Keratinocyte (primary cell): ENCODE measurements at regions not wholly inside any gene's neighbourhood (a gene's known extent, or its start where the extent isn't known, plus 50 kb on each side); places are given as distances from the start of the nearest gene placed in this dataset.
"Not testable (repeated sequence)": the region's sequence is repeated elsewhere in the genome, so short reads cannot be mapped to it uniquely, and the experiment has no call there.

Experiments used
- DNase-seq: peaks from one replicate; pipeline ENCODE4 v3.0.0-alpha.2; 2011; ENCODE audit warnings: low read depth, missing footprints, low spot score
- FAIRE-seq: peaks from 2 replicates; lab custom pipeline; 2011; peaks lifted over from hg19 to GRCh38; lab: Jason Lieb, UNC
- H2AFZ ChIP-seq: 2 replicates; pipeline ENCODE4 v1.6.0; 2012; ENCODE audit warnings: low read length, control low read depth, inconsistent platforms; ENCODE audit not compliant: control insufficient read depth
- H3K27ac ChIP-seq: 2 replicates; pipeline ENCODE4 v1.5.1; 2011; ENCODE audit warnings: low read length; ENCODE audit not compliant: control insufficient read depth, insufficient read depth
- H3K27me3 ChIP-seq: 3 replicates; pipeline ENCODE4 v1.6.0; 2011; ENCODE audit warnings: low read length; ENCODE audit not compliant: control insufficient read depth, insufficient read depth; ENCODE audit errors: extremely low read depth
- H3K36me3 ChIP-seq, 2 experiments: 2 replicates in 1 of 2; 3 replicates in 1 of 2; pipeline ENCODE4 v1.5.1; 2011; ENCODE audit warnings: low read length in 2 of 2, mild to moderate bottlenecking in 1 of 2; ENCODE audit not compliant: control insufficient read depth in 2 of 2, insufficient read depth in 2 of 2; ENCODE audit errors: extremely low read depth in 1 of 2
- H3K4me1 ChIP-seq: 3 replicates; pipeline ENCODE4 v1.5.1; 2011; ENCODE audit warnings: low read length; ENCODE audit not compliant: control insufficient read depth, insufficient read depth; ENCODE audit errors: extremely low read depth
- H3K4me2 ChIP-seq: 3 replicates; pipeline ENCODE4 v1.6.0; 2011; ENCODE audit warnings: low read depth, low read length; ENCODE audit not compliant: control insufficient read depth, insufficient read depth; ENCODE audit errors: extremely low read depth
- H3K4me3 ChIP-seq, 3 experiments: fragments of 200-600 bp in 1 of 3; sonication (generic) in 1 of 3; 2 replicates in 2 of 3; 3 replicates in 1 of 3; pipeline ENCODE4 v1.5.1; 2011 to 2016; ENCODE audit warnings: low read length in 3 of 3, mild to moderate bottlenecking in 3 of 3, control low read depth in 2 of 3, inconsistent platforms in 1 of 3, low read depth in 1 of 3, mixed read lengths in 1 of 3, mixed run types in 1 of 3, moderate library complexity in 1 of 3; ENCODE audit not compliant: control insufficient read depth in 2 of 3, insufficient read depth in 2 of 3; ENCODE audit errors: extremely low read depth in 1 of 3
- H3K79me2 ChIP-seq: 2 replicates; pipeline ENCODE4 v1.6.0; 2012; ENCODE audit warnings: low read length; ENCODE audit not compliant: control insufficient read depth, insufficient read depth
- H3K9ac ChIP-seq: 3 replicates; pipeline ENCODE4 v1.6.0; 2011; ENCODE audit warnings: low read length; ENCODE audit not compliant: control insufficient read depth, insufficient read depth; ENCODE audit errors: extremely low read depth
- H3K9me1 ChIP-seq: 3 replicates; pipeline ENCODE4 v1.6.0; 2011; ENCODE audit warnings: low read length; ENCODE audit not compliant: control insufficient read depth, insufficient read depth; ENCODE audit errors: extremely low read depth
- H3K9me3 ChIP-seq: 2 replicates; pipeline ENCODE4 v1.5.1; 2012; ENCODE audit warnings: low read depth, low read length; ENCODE audit not compliant: control insufficient read depth
- H4K20me1 ChIP-seq: 3 replicates; pipeline ENCODE4 v1.6.0; 2011; ENCODE audit warnings: low read length; ENCODE audit not compliant: control insufficient read depth, insufficient read depth; ENCODE audit errors: extremely low read depth
- EZH2 ChIP-seq: IDR thresholded peaks from one replicate; pipeline ENCODE4 v1.6.1; 2012; ENCODE audit warnings: inconsistent platforms, mild to moderate bottlenecking, low read length, moderate library complexity
- dilution Hi-C: fragments of 300-500 bp; cut with MboI; formaldehyde crosslinking; loops from one replicate; pipeline ENCODE4 v1.7.0; 2020; ENCODE audit warnings: low sequenced_read_pairs; ENCODE audit not compliant: extremely low pct_ligation_motif_present
- TF ChIP-seq, protein P1 (sequence below), 3 experiments: IDR thresholded peaks in 1 of 3; conservative IDR thresholded peaks in 1 of 3; optimal IDR thresholded peaks in 1 of 3; 2 replicates in 2 of 3; 3 replicates in 1 of 3; pipeline versions ENCODE3 to v1.5.1; 2011; ENCODE audit warnings: low read length in 3 of 3, mild to moderate bottlenecking in 3 of 3, moderate library complexity in 2 of 3, control low read depth in 1 of 3, inconsistent platforms in 1 of 3; ENCODE audit not compliant: insufficient read depth in 2 of 3; ENCODE audit errors: extremely low read depth in 1 of 3

DNA sequence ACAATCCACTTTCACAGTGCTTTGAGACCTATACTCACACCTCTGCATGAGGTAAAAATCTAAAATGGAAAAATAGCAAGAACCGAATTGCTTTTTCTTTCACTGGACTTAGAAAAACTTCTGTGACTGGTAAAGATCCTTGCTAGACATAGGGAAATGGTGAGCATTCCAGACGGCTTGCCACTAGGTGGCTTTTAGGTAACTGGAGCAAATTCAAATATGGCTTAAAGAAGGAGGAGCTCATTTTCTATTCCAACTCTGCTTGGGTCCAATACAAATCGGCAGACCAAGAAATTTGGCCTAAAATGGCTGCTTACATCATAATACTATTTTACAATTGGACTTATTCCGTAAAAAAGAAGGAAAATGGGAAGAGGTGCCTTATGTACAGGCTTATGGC is 977.9 kb downstream of the ADGRL2 start:
- Histone ChIP-seq H2AFZ (no peak overlapping the region), H3K9me1 (no peaks in the 10 kb centered on the region), H3K4me3 (no peak overlapping the region), H3K9ac (no peak overlapping the region), H3K27me3 (no peaks in the 10 kb centered on the region), H3K4me1 (no peaks in the 10 kb centered on the region), H3K4me2 (no peak overlapping the region), H3K27ac (no peak overlapping the region), H3K36me3 (no peaks in the 10 kb centered on the region), H3K9me3 (no peaks in the 10 kb centered on the region), H3K79me2 (no peaks in the 10 kb centered on the region), H4K20me1 (no peaks in the 10 kb centered on the region)
- no peak for TF ChIP-seq EZH2
- TF ChIP-seq, protein P1, sequence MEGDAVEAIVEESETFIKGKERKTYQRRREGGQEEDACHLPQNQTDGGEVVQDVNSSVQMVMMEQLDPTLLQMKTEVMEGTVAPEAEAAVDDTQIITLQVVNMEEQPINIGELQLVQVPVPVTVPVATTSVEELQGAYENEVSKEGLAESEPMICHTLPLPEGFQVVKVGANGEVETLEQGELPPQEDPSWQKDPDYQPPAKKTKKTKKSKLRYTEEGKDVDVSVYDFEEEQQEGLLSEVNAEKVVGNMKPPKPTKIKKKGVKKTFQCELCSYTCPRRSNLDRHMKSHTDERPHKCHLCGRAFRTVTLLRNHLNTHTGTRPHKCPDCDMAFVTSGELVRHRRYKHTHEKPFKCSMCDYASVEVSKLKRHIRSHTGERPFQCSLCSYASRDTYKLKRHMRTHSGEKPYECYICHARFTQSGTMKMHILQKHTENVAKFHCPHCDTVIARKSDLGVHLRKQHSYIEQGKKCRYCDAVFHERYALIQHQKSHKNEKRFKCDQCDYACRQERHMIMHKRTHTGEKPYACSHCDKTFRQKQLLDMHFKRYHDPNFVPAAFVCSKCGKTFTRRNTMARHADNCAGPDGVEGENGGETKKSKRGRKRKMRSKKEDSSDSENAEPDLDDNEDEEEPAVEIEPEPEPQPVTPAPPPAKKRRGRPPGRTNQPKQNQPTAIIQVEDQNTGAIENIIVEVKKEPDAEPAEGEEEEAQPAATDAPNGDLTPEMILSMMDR (optimal IDR thresholded peaks at IDR 0.05 in 1 of 3, IDR thresholded peaks at IDR 0.05 in 1 of 3, conservative IDR thresholded peaks at IDR 0.05 in 1 of 3; ENCODE audit: extremely low read depth in 1 of 3, insufficient read depth in 2 of 3, low read length in 3 of 3) = peak; percentile 10 to 54 (median 27)
- no peak for DNase-seq
- dilution Hi-C loops = no loop called here
- FAIRE-seq = no peak

DNA sequence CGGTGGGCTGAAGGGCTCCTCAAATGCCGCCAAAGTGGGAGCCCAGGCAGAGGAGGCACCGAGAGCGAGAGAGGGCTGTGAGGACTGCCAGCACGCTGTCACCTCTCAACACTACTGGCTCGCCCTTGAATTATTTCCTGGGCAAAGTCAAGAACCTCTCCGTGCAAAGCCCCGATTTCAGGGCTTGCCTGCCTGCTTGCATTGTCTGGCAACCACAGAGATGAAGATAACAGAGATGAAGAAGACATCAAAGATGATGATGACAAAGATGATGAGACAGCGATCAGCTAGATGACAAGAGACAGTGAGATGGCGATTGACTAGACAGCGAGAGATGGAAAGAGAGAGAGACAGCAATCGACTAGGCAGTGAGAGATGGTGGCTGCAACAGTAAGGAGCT is 976.5 kb downstream of the ADGRL2 start:
- Histone ChIP-seq H3K9me1 (no peaks in the 10 kb centered on the region), H4K20me1 (no peaks in the 10 kb centered on the region), H3K9ac (no peak overlapping the region), H3K4me3 (no peak overlapping the region), H2AFZ (no peak overlapping the region), H3K36me3 (no peaks in the 10 kb centered on the region), H3K4me1 (no peaks in the 10 kb centered on the region), H3K4me2 (no peak overlapping the region), H3K27ac (no peak overlapping the region), H3K9me3 (no peaks in the 10 kb centered on the region), H3K27me3 (no peaks in the 10 kb centered on the region), H3K79me2 (no peaks in the 10 kb centered on the region)
- FAIRE-seq (no peak), DNase-seq (no peak)
- TF ChIP-seq, protein P1 (optimal IDR thresholded peaks at IDR 0.05 in 1 of 3, IDR thresholded peaks at IDR 0.05 in 1 of 3, conservative IDR thresholded peaks at IDR 0.05 in 1 of 3; ENCODE audit: extremely low read depth in 1 of 3, insufficient read depth in 2 of 3, low read length in 3 of 3) = no peak
- TF ChIP-seq EZH2 = no peak
- dilution Hi-C loops = no loop called here

DNA sequence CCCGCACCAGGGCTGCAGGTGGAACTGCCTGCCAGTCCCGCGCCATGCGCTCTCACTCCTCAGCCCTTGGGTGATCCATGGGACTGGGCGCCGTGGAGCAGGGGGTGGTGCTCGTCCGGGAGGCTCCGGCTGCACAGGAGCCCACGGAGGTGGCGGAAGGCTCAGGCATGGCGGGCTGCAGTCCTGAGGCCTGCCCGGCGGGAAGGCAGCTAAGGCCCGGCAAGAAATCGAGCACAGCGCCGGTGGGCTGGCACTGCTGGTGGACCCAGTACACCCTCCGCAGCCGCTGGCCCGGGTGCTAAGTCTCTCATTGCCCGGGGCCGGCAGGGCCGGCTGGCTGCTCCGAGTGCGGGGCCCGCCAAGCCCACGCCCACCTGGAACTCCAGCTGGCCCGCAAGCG is 976.0 kb downstream of the ADGRL2 start:
- H3K4me1 ChIP-seq, H3K27ac ChIP-seq, H3K36me3 ChIP-seq, dilution Hi-C loops, DNase-seq, H3K9me1 ChIP-seq, H3K27me3 ChIP-seq, H3K4me3 ChIP-seq, H3K4me2 ChIP-seq, H4K20me1 ChIP-seq, H3K9me3 ChIP-seq, FAIRE-seq, H2AFZ ChIP-seq, H3K9ac ChIP-seq, H3K79me2 ChIP-seq: not testable (repeated sequence)
